ENCODE measurements at regions not wholly inside any gene's neighbourhood (a gene's known extent, or its start where the extent isn't known, plus 50 kb on each side); places are given as distances from the start of the nearest gene placed in this dataset.

- H3K27ac Mint-ChIP-seq: no peak overlapping the region
- Histone ChIP-seq H3K27me3 (ENCODE audit: control insufficient read depth in 2 of 2, insufficient read depth in 2 of 2, low read length in 2 of 2) (no peaks in the 10 kb centered on the region), H3K27ac (ENCODE audit: low read depth, low read length) (no peak overlapping the region), H3K4me3 (ENCODE audit: low read length) (no peak overlapping the region), H3K9me3 (ENCODE audit: control insufficient read depth in 2 of 3, low read length in 3 of 3) (no peaks in the 10 kb centered on the region), H3K4me1 (ENCODE audit: control insufficient read depth in 2 of 2, insufficient read depth in 2 of 2, low read length in 2 of 2) (no peaks in the 10 kb centered on the region), H3K36me3 (ENCODE audit: control insufficient read depth in 2 of 3, insufficient read depth in 3 of 3, low read length in 3 of 3) (no peaks in the 10 kb centered on the region)
- no peak for DNase-seq
- CTCF ChIA-PET: no interaction called here
- intact Hi-C loops (cut with micrococcal nuclease): no loop called here
- no peak overlapping the region for H3K4me3 Mint-ChIP-seq
- H3K36me3 Mint-ChIP-seq: no peaks in the 10 kb centered on the region
- H3K4me1 Mint-ChIP-seq: no peaks in the 10 kb centered on the region
- peaks cover 0 to 4% (median 0%) of the 10 kb centered on the region in 11 donors for H3K9me3 Mint-ChIP-seq
- POLR2A ChIA-PET: no interaction called here
- peaks cover 0 to 9% (median 4%) of the 10 kb centered on the region in 5 donors for H3K27me3 Mint-ChIP-seq
- no peak for ATAC-seq
Measured at GRCh38 chr5:6082685-6083084, 295.7 kb downstream of the MED10 start.

DNA sequence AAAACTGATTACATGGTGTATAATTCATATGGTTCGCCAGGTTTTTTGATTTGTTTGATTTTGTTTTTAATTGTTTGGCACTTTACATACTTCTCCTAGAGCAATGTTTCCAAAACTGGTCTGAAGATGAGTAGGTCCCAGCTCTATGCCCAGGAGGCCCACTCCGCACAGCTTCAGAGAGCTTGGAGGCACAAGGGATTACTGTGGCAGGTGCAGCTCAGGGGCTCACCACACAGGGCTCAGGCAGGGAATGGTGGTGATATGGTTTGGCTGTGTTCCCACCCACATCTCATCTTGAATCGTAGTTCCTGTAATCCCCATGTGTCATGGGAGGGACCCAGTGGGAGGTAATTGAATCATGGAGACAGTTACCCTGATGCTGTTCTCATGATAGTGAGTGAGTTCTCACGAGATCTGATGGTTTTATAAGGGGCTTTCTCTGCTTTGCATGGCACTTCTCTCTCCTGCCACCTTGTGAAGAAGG is 296.6 kb downstream of the MED10 start:
- peaks cover 0 to 4% (median 0%) of the 10 kb centered on the region in 11 donors for H3K9me3 Mint-ChIP-seq

GRCh38 chr5:6080930-6081726 is 297.2 kb downstream of the MED10 start:
- Histone ChIP-seq H3K27ac (ENCODE audit: low read depth, low read length) (no peak overlapping the region), H3K27me3 (ENCODE audit: control insufficient read depth in 2 of 2, insufficient read depth in 2 of 2, low read length in 2 of 2) (no peaks in the 10 kb centered on the region), H3K36me3 (ENCODE audit: control insufficient read depth in 2 of 3, insufficient read depth in 3 of 3, low read length in 3 of 3) (no peaks in the 10 kb centered on the region), H3K9me3 (ENCODE audit: control insufficient read depth in 2 of 3, low read length in 3 of 3) (no peaks in the 10 kb centered on the region), H3K4me1 (ENCODE audit: control insufficient read depth in 2 of 2, insufficient read depth in 2 of 2, low read length in 2 of 2) (no peaks in the 10 kb centered on the region), H3K4me3 (ENCODE audit: low read length) (no peak overlapping the region)
- intact Hi-C loops (cut with micrococcal nuclease): no loop called here
- Mint-ChIP-seq H3K36me3 (no peaks in the 10 kb centered on the region), H3K27ac (no peak overlapping the region), H3K4me1 (no peaks in the 10 kb centered on the region), H3K27me3 (peaks cover 0 to 8% (median 3%) of the 10 kb centered on the region in 5 donors), H3K4me3 (no peak overlapping the region), H3K9me3 (peaks cover 0 to 4% (median 0%) of the 10 kb centered on the region in 11 donors)
- POLR2A ChIA-PET: no interaction called here
- ATAC-seq (no peak), DNase-seq (no peak)
- CTCF ChIA-PET: no interaction called here

More for the DNA sequence above, 296.6 kb downstream of the MED10 start:
- Mint-ChIP-seq H3K27ac (no peak overlapping the region), H3K4me1 (no peaks in the 10 kb centered on the region), H3K36me3 (no peaks in the 10 kb centered on the region), H3K4me3 (no peak overlapping the region), H3K27me3 (peaks cover 0 to 9% (median 4%) of the 10 kb centered on the region in 5 donors)
- no peaks in the 10 kb centered on the region for H3K4me1 ChIP-seq (ENCODE audit: control insufficient read depth in 2 of 2, insufficient read depth in 2 of 2, low read length in 2 of 2)
- no peak overlapping the region for H3K4me3 ChIP-seq (ENCODE audit: low read length)
- no peak overlapping the region for H3K27ac ChIP-seq (ENCODE audit: low read depth, low read length)
- no peaks in the 10 kb centered on the region for H3K36me3 ChIP-seq (ENCODE audit: control insufficient read depth in 2 of 3, insufficient read depth in 3 of 3, low read length in 3 of 3)
- intact Hi-C loops (cut with micrococcal nuclease): no loop called here
- ChIA-PET POLR2A (no interaction called here), CTCF (no interaction called here)
- H3K9me3 ChIP-seq (ENCODE audit: control insufficient read depth in 2 of 3, low read length in 3 of 3): no peaks in the 10 kb centered on the region
- DNase-seq (no peak), ATAC-seq (no peak)
- H3K27me3 ChIP-seq (ENCODE audit: control insufficient read depth in 2 of 2, insufficient read depth in 2 of 2, low read length in 2 of 2): no peaks in the 10 kb centered on the region

- intact Hi-C loops (cut with micrococcal nuclease): no loop called here
- Histone ChIP-seq H3K27me3 (ENCODE audit: control insufficient read depth in 2 of 2, insufficient read depth in 2 of 2, low read length in 2 of 2) (no peaks in the 10 kb centered on the region), H3K4me3 (ENCODE audit: low read length) (no peak overlapping the region), H3K4me1 (ENCODE audit: control insufficient read depth in 2 of 2, insufficient read depth in 2 of 2, low read length in 2 of 2) (no peaks in the 10 kb centered on the region), H3K36me3 (ENCODE audit: control insufficient read depth in 2 of 3, insufficient read depth in 3 of 3, low read length in 3 of 3) (no peaks in the 10 kb centered on the region), H3K27ac (ENCODE audit: low read depth, low read length) (no peak overlapping the region), H3K9me3 (ENCODE audit: control insufficient read depth in 2 of 3, low read length in 3 of 3) (no peaks in the 10 kb centered on the region)
- Mint-ChIP-seq H3K36me3 (no peaks in the 10 kb centered on the region), H3K9me3 (peaks cover 0 to 4% (median 0%) of the 10 kb centered on the region in 11 donors), H3K4me3 (no peak overlapping the region), H3K27me3 (peaks cover 0 to 8% (median 4%) of the 10 kb centered on the region in 5 donors), H3K4me1 (no peaks in the 10 kb centered on the region), H3K27ac (no peak overlapping the region)
- ChIA-PET POLR2A (no interaction called here), CTCF (no interaction called here)
- ATAC-seq (no peak), DNase-seq (no peak)
Measured at GRCh38 chr5:6080436-6080835, 297.9 kb downstream of the MED10 start.

- Histone ChIP-seq H3K9me3 (ENCODE audit: control insufficient read depth in 2 of 3, low read length in 3 of 3) (no peaks in the 10 kb centered on the region), H3K4me3 (ENCODE audit: low read length) (no peak overlapping the region), H3K27me3 (ENCODE audit: control insufficient read depth in 2 of 2, insufficient read depth in 2 of 2, low read length in 2 of 2) (no peaks in the 10 kb centered on the region), H3K36me3 (ENCODE audit: control insufficient read depth in 2 of 3, insufficient read depth in 3 of 3, low read length in 3 of 3) (no peaks in the 10 kb centered on the region), H3K27ac (ENCODE audit: low read depth, low read length) (no peak overlapping the region), H3K4me1 (ENCODE audit: control insufficient read depth in 2 of 2, insufficient read depth in 2 of 2, low read length in 2 of 2) (no peaks in the 10 kb centered on the region)
- no peak for ATAC-seq
- ChIA-PET POLR2A (no interaction called here), CTCF (no interaction called here)
- no peaks in the 10 kb centered on the region for H3K36me3 Mint-ChIP-seq
- no peak overlapping the region for H3K27ac Mint-ChIP-seq
- no peak overlapping the region for H3K4me3 Mint-ChIP-seq
- H3K9me3 Mint-ChIP-seq: peaks cover 0 to 6% (median 0%) of the 10 kb centered on the region in 11 donors
- intact Hi-C loops (cut with micrococcal nuclease): no loop called here
- no peaks in the 10 kb centered on the region for H3K4me1 Mint-ChIP-seq
- DNase-seq: no peak
- peaks cover 0 to 11% (median 7%) of the 10 kb centered on the region in 5 donors for H3K27me3 Mint-ChIP-seq
Measured at GRCh38 chr5:6078881-6079280, 299.5 kb downstream of the MED10 start.

- Histone ChIP-seq H3K27me3 (ENCODE audit: control insufficient read depth in 2 of 2, insufficient read depth in 2 of 2, low read length in 2 of 2) (no peaks in the 10 kb centered on the region), H3K4me3 (ENCODE audit: low read length) (no peak overlapping the region), H3K36me3 (ENCODE audit: control insufficient read depth in 2 of 3, insufficient read depth in 3 of 3, low read length in 3 of 3) (no peaks in the 10 kb centered on the region), H3K27ac (ENCODE audit: low read depth, low read length) (no peak overlapping the region), H3K4me1 (ENCODE audit: control insufficient read depth in 2 of 2, insufficient read depth in 2 of 2, low read length in 2 of 2) (no peaks in the 10 kb centered on the region), H3K9me3 (ENCODE audit: control insufficient read depth in 2 of 3, low read length in 3 of 3) (no peaks in the 10 kb centered on the region)
- POLR2A ChIA-PET: no interaction called here
- H3K4me1 Mint-ChIP-seq: no peaks in the 10 kb centered on the region
- H3K9me3 Mint-ChIP-seq: peaks cover 0 to 9% (median 0%) of the 10 kb centered on the region in 11 donors
- no peak for ATAC-seq
- H3K27me3 Mint-ChIP-seq: peaks cover 0 to 13% (median 7%) of the 10 kb centered on the region in 5 donors
- intact Hi-C loops (cut with micrococcal nuclease): no loop called here
- H3K36me3 Mint-ChIP-seq: no peaks in the 10 kb centered on the region
- H3K4me3 Mint-ChIP-seq: no peak overlapping the region
- CTCF ChIA-PET: no interaction called here
- no peak for DNase-seq
- H3K27ac Mint-ChIP-seq: no peak overlapping the region
Measured at GRCh38 chr5:6076341-6077239, 301.8 kb downstream of the MED10 start.

Data from naive thymus-derived CD4-positive, alpha-beta T cell (primary cell).